GM10266 (cell line): ENCODE measurements at regions not wholly inside any gene's neighbourhood (a gene's known extent, or its start where the extent isn't known, plus 50 kb on each side); places are given as distances from the start of the nearest gene placed in this dataset.

Experiments used
- DNase-seq: peaks from one replicate; pipeline ENCODE4 v3.0.0; 2012; ENCODE audit errors: extremely low spot score
- CTCF ChIP-seq: IDR thresholded peaks from 2 replicates; pipeline ENCODE4 v1.5.1; 2012; ENCODE audit warnings: mild to moderate bottlenecking, low read depth; ENCODE audit not compliant: control insufficient read depth, insufficient read depth; ENCODE audit errors: missing control alignments

GRCh38 chr6:152874267-152874666 is 108.6 kb downstream of the FBXO5 start:
- DNase-seq: no peak
- TF ChIP-seq CTCF: no peak

GRCh38 chr6:152874846-152875568 is 107.8 kb downstream of the FBXO5 start:
- TF ChIP-seq CTCF: no peak
- DNase-seq: no peak

- no peak for DNase-seq
- no peak for TF ChIP-seq CTCF
Measured at GRCh38 chr6:152879681-152880080, 103.2 kb downstream of the FBXO5 start.

GRCh38 chr6:152893187-152893586 is 89.7 kb downstream of the FBXO5 start:
- TF ChIP-seq CTCF: no peak
- DNase-seq: no peak

- DNase-seq: no peak
- TF ChIP-seq CTCF: no peak
Measured at GRCh38 chr6:152896923-152897322, 85.9 kb downstream of the FBXO5 start.

- peak; percentile 56 for DNase-seq
- peak; percentile 94 for TF ChIP-seq CTCF
Measured at GRCh38 chr6:152897807-152898399, 84.9 kb downstream of the FBXO5 start.

- no peak for DNase-seq
Measured at GRCh38 chr6:152904678-152905077, 78.2 kb downstream of the FBXO5 start.

More at GRCh38 chr6:152904678-152905077, 78.2 kb downstream of the FBXO5 start:
- no peak for TF ChIP-seq CTCF
